ENCODE measurements at regions not wholly inside any gene's neighbourhood (a gene's known extent, or its start where the extent isn't known, plus 50 kb on each side); places are given as distances from the start of the nearest gene placed in this dataset.
"Not testable (repeated sequence)": the region's sequence is repeated elsewhere in the genome, so short reads cannot be mapped to it uniquely, and the experiment has no call there.

- not testable (repeated sequence) for H3K4me3 ChIP-seq (ENCODE audit: insufficient read depth, low read length, poor library complexity, severe bottlenecking); H3K9ac ChIP-seq (ENCODE audit: low read length); H3K4me2 ChIP-seq (ENCODE audit: low read depth, low read length, poor library complexity, severe bottlenecking)
These were observed 172.5 kb downstream of the ADRA2C start for GRCh38 chr4:3938676-3939075.

GRCh38 chr4:3939954-3940591 lies 173.9 kb downstream of the ADRA2C start:
- not testable (repeated sequence) for H2AFZ ChIP-seq (ENCODE audit: low read depth, low read length, severe bottlenecking); H3K9me3 ChIP-seq (ENCODE audit: insufficient read depth, low read length); H3K36me3 ChIP-seq (ENCODE audit: low read length); H3K4me3 ChIP-seq (ENCODE audit: insufficient read depth, low read length, poor library complexity, severe bottlenecking); H3K27ac ChIP-seq (ENCODE audit: low read depth, low read length); H4K20me1 ChIP-seq (ENCODE audit: low read depth, low read length); H3K79me2 ChIP-seq (ENCODE audit: insufficient read depth, low read length); H3K9me2 ChIP-seq (replicated peaks; ENCODE audit: insufficient read depth, low read length); H3F3A ChIP-seq (ENCODE audit: insufficient read depth); H3K4me2 ChIP-seq (ENCODE audit: low read depth, low read length, poor library complexity, severe bottlenecking); H3K27me3 ChIP-seq (ENCODE audit: low read length); H3K9ac ChIP-seq (ENCODE audit: low read length)

More at GRCh38 chr4:3938676-3939075, 172.5 kb downstream of the ADRA2C start:
- H3K27me3 ChIP-seq (ENCODE audit: low read length); H3K79me2 ChIP-seq (ENCODE audit: insufficient read depth, low read length); H3K27ac ChIP-seq (ENCODE audit: low read depth, low read length); H3K9me2 ChIP-seq (replicated peaks; ENCODE audit: insufficient read depth, low read length); H3K9me3 ChIP-seq (ENCODE audit: insufficient read depth, low read length); H3K36me3 ChIP-seq (ENCODE audit: low read length); H2AFZ ChIP-seq (ENCODE audit: low read depth, low read length, severe bottlenecking); H3F3A ChIP-seq (ENCODE audit: insufficient read depth); H4K20me1 ChIP-seq (ENCODE audit: low read depth, low read length): not testable (repeated sequence)

- not testable (repeated sequence) for H3K79me2 ChIP-seq (ENCODE audit: insufficient read depth, low read length); H3K27ac ChIP-seq (ENCODE audit: low read depth, low read length); H2AFZ ChIP-seq (ENCODE audit: low read depth, low read length, severe bottlenecking); H3K9me2 ChIP-seq (replicated peaks; ENCODE audit: insufficient read depth, low read length); H3K4me3 ChIP-seq (ENCODE audit: insufficient read depth, low read length, poor library complexity, severe bottlenecking); H4K20me1 ChIP-seq (ENCODE audit: low read depth, low read length); H3K9ac ChIP-seq (ENCODE audit: low read length); H3K27me3 ChIP-seq (ENCODE audit: low read length); H3F3A ChIP-seq (ENCODE audit: insufficient read depth); H3K36me3 ChIP-seq (ENCODE audit: low read length); H3K4me2 ChIP-seq (ENCODE audit: low read depth, low read length, poor library complexity, severe bottlenecking); H3K9me3 ChIP-seq (ENCODE audit: insufficient read depth, low read length)
These were observed 175.7 kb downstream of the ADRA2C start for GRCh38 chr4:3941735-3942522.

GRCh38 chr4:3942569-3942971 lies 176.4 kb downstream of the ADRA2C start:
- not testable (repeated sequence) for H3F3A ChIP-seq (ENCODE audit: insufficient read depth); H3K4me2 ChIP-seq (ENCODE audit: low read depth, low read length, poor library complexity, severe bottlenecking); H3K4me3 ChIP-seq (ENCODE audit: insufficient read depth, low read length, poor library complexity, severe bottlenecking)

GRCh38 chr4:3943051-3943450 lies 176.9 kb downstream of the ADRA2C start:
- H2AFZ ChIP-seq (ENCODE audit: low read depth, low read length, severe bottlenecking); H3K79me2 ChIP-seq (ENCODE audit: insufficient read depth, low read length); H3K36me3 ChIP-seq (ENCODE audit: low read length); H3F3A ChIP-seq (ENCODE audit: insufficient read depth); H3K9ac ChIP-seq (ENCODE audit: low read length); H3K4me3 ChIP-seq (ENCODE audit: insufficient read depth, low read length, poor library complexity, severe bottlenecking); H3K9me2 ChIP-seq (replicated peaks; ENCODE audit: insufficient read depth, low read length); H3K27me3 ChIP-seq (ENCODE audit: low read length); H3K4me2 ChIP-seq (ENCODE audit: low read depth, low read length, poor library complexity, severe bottlenecking); H3K27ac ChIP-seq (ENCODE audit: low read depth, low read length); H3K9me3 ChIP-seq (ENCODE audit: insufficient read depth, low read length); H4K20me1 ChIP-seq (ENCODE audit: low read depth, low read length): not testable (repeated sequence)

More at GRCh38 chr4:3942569-3942971, 176.4 kb downstream of the ADRA2C start:
- not testable (repeated sequence) for H2AFZ ChIP-seq (ENCODE audit: low read depth, low read length, severe bottlenecking); H3K27me3 ChIP-seq (ENCODE audit: low read length); H3K9ac ChIP-seq (ENCODE audit: low read length); H3K79me2 ChIP-seq (ENCODE audit: insufficient read depth, low read length); H3K27ac ChIP-seq (ENCODE audit: low read depth, low read length); H3K9me2 ChIP-seq (replicated peaks; ENCODE audit: insufficient read depth, low read length); H3K36me3 ChIP-seq (ENCODE audit: low read length); H4K20me1 ChIP-seq (ENCODE audit: low read depth, low read length); H3K9me3 ChIP-seq (ENCODE audit: insufficient read depth, low read length)
- peak; percentile 33 for TF ChIP-seq CTCF (IDR thresholded peaks at IDR 0.05; ENCODE audit: insufficient read depth, low read length, poor library complexity, severe bottlenecking)
